Caco-2 (cell line): ENCODE measurements at regions not wholly inside any gene's neighbourhood (a gene's known extent, or its start where the extent isn't known, plus 50 kb on each side); places are given as distances from the start of the nearest gene placed in this dataset.
"Not testable (repeated sequence)": the region's sequence is repeated elsewhere in the genome, so short reads cannot be mapped to it uniquely, and the experiment has no call there.

Experiments used
- BruUV-seq: library from RNA; stranded (reverse); fragments of 400-500 nt; replicated peaks from 2 replicates; lab custom pipeline; 2021; lab: Mats Ljungman, UMichigan
- CTCF ChIA-PET: fragments of 300-600 bp; sonication (Branson Sonifier 250); formaldehyde crosslinking; loops from one replicate; lab custom pipeline; 2022; ENCODE audit warnings: antibody characterized with exemption; lab: Charles Lee
- POLR2A ChIA-PET: fragments of 300-600 bp; sonication (Branson Sonifier 250); formaldehyde crosslinking; loops from one replicate; lab custom pipeline; 2022; ENCODE audit warnings: antibody characterized with exemption; lab: Charles Lee
- DNase-seq, 2 experiments: peaks; one replicate each; pipeline versions ENCODE4 v3.0.0 to v3.0.0-alpha.2; 2020 to 2022
- H3K27me3 ChIP-seq: replicated peaks from 2 replicates; pipeline ENCODE4 v1.6.0; 2011; ENCODE audit warnings: low read length; ENCODE audit not compliant: control insufficient read depth, insufficient read depth
- H3K36me3 ChIP-seq: 2 replicates; pipeline ENCODE4 v1.5.1; 2011; ENCODE audit warnings: low read length; ENCODE audit not compliant: control insufficient read depth, insufficient read depth
- H3K4me1 ChIP-seq: fragments of 250-450 bp; sonication (Bioruptor Pico); 2 replicates; pipeline ENCODE4 v1.5.1; 2020; ENCODE audit warnings: mild to moderate bottlenecking
- H3K4me3 ChIP-seq: 2 replicates; pipeline ENCODE4 v1.5.1; 2011; ENCODE audit warnings: low read depth, mild to moderate bottlenecking, control low read depth, low read length
- H3K9me3 ChIP-seq: fragments of 250-450 bp; sonication (Bioruptor Pico); 2 replicates; pipeline ENCODE4 v1.5.1; 2020; ENCODE audit warnings: mild to moderate bottlenecking, moderate library complexity
- H3K27ac Mint-ChIP-seq: one replicate; pipeline ENCODE4 v1.8.0; 2022; ENCODE audit warnings: mixed read lengths; ENCODE audit not compliant: unreplicated experiment
- H3K27me3 Mint-ChIP-seq: one replicate; pipeline ENCODE4 v1.8.0; 2022; ENCODE audit warnings: mixed read lengths; ENCODE audit not compliant: insufficient read depth, unreplicated experiment
- H3K36me3 Mint-ChIP-seq: one replicate; pipeline ENCODE4 v1.8.0; 2022; ENCODE audit warnings: mild to moderate bottlenecking, mixed read lengths; ENCODE audit not compliant: insufficient read depth, unreplicated experiment
- H3K4me1 Mint-ChIP-seq: one replicate; pipeline ENCODE4 v1.8.0; 2022; ENCODE audit warnings: low read depth, mixed read lengths; ENCODE audit not compliant: unreplicated experiment
- H3K4me3 Mint-ChIP-seq: one replicate; pipeline ENCODE4 v1.8.0; 2022; ENCODE audit warnings: mild to moderate bottlenecking, moderate library complexity, mixed read lengths; ENCODE audit not compliant: unreplicated experiment
- H3K9me3 Mint-ChIP-seq: one replicate; pipeline ENCODE4 v1.8.0; 2022; ENCODE audit warnings: mixed read lengths; ENCODE audit not compliant: unreplicated experiment
- intact Hi-C: fragments of 100-400 bp; cut with micrococcal nuclease; formaldehyde crosslinking; loops from one replicate; pipeline ENCODE4 v1.10.0; 2022; ENCODE audit not compliant: unreplicated experiment
- TF ChIP-seq, protein P1 (sequence below), 2 experiments: fragments of 200-600 bp in 1 of 2; IDR thresholded peaks; 1 replicate in 1 of 2; 2 replicates in 1 of 2; pipeline versions ENCODE4 v1.5.1 to v1.8.0; 2011 to 2022; ENCODE audit warnings: antibody characterized with exemption in 1 of 2, control low read depth in 1 of 2, inconsistent platforms in 1 of 2, low read depth in 1 of 2, low read length in 1 of 2, mild to moderate bottlenecking in 1 of 2, moderate library complexity in 1 of 2; ENCODE audit not compliant: insufficient read depth in 1 of 2, severe bottlenecking in 1 of 2, unreplicated experiment in 1 of 2

DNA sequence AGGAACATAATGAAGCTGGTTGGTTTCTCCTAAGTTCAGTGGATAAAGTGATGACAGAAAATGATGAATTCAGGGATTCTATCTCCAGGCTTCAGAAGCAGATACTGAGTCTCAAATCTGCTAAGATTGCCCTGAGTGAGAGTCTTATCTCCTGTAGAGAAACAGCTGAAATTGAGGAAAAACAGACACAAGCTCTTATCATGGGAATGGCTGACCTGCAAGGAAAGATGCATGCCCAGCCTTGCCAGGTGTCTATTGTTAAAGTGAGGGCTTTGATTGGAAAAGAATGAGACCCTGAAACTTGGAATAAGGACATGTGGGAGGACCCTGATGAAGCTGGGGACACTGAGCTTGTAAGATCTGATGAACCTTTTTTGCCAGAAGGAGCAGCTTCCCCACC lies 100.3 kb downstream of the DNAJB9 start:
- CTCF ChIA-PET = no interaction called here
- TF ChIP-seq, protein P1, sequence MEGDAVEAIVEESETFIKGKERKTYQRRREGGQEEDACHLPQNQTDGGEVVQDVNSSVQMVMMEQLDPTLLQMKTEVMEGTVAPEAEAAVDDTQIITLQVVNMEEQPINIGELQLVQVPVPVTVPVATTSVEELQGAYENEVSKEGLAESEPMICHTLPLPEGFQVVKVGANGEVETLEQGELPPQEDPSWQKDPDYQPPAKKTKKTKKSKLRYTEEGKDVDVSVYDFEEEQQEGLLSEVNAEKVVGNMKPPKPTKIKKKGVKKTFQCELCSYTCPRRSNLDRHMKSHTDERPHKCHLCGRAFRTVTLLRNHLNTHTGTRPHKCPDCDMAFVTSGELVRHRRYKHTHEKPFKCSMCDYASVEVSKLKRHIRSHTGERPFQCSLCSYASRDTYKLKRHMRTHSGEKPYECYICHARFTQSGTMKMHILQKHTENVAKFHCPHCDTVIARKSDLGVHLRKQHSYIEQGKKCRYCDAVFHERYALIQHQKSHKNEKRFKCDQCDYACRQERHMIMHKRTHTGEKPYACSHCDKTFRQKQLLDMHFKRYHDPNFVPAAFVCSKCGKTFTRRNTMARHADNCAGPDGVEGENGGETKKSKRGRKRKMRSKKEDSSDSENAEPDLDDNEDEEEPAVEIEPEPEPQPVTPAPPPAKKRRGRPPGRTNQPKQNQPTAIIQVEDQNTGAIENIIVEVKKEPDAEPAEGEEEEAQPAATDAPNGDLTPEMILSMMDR (IDR thresholded peaks at IDR 0.05; ENCODE audit: insufficient read depth in 1 of 2, low read depth in 1 of 2, low read length in 1 of 2, severe bottlenecking in 1 of 2, unreplicated experiment in 1 of 2) = no peak
- Histone ChIP-seq H3K27me3 (no peaks in the 10 kb centered on the region), H3K9me3 (peaks cover 6% of the 10 kb centered on the region; the same call in 1 of the 2 replicates), H3K4me3 (no peak overlapping the region), H3K4me1 (no peaks in the 10 kb centered on the region; the same call in 1 of the 2 replicates), H3K36me3 (no peaks in the 10 kb centered on the region)
- Mint-ChIP-seq H3K4me1 (peaks cover 7% of the 10 kb centered on the region), H3K4me3 (no peak overlapping the region), H3K9me3 (peaks cover 18% of the 10 kb centered on the region), H3K27ac (no peak overlapping the region), H3K27me3 (no peaks in the 10 kb centered on the region), H3K36me3 (no peaks in the 10 kb centered on the region)
- no peak for DNase-seq
- intact Hi-C loops = loop anchor here (10.0 kb wide), 1 partner anchor 205 kb away; no protein-coding TSS in a partner anchor
- POLR2A ChIA-PET = no interaction called here
- BruUV-seq = no TSS peak

DNA sequence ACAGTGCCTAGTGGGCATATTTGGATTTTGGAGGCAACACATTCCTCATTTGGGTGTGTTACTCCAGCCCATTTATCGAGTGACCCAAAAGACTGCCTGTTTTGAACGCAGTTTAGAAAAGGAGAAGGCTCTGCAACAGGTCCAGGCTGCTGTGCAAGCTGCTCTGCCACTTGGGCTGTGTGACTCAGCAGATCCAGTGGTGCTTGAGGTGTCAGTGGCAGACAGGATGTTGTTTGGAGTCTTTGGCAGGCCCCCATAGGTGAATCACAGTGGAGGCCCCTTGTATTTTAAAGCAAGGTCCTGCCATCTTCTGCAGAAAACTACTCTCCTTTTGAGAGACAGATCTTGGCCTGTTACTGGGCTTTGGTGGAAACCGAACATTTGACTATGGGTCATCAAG lies 104.0 kb downstream of the DNAJB9 start:
- BruUV-seq, H3K27me3 Mint-ChIP-seq, H3K4me3 ChIP-seq, intact Hi-C loops, DNase-seq, H3K4me3 Mint-ChIP-seq, H3K9me3 ChIP-seq, H3K27me3 ChIP-seq, H3K9me3 Mint-ChIP-seq, CTCF ChIA-PET, H3K4me1 ChIP-seq, H3K27ac Mint-ChIP-seq, POLR2A ChIA-PET, H3K36me3 ChIP-seq, H3K4me1 Mint-ChIP-seq, H3K36me3 Mint-ChIP-seq: not testable (repeated sequence)

DNA sequence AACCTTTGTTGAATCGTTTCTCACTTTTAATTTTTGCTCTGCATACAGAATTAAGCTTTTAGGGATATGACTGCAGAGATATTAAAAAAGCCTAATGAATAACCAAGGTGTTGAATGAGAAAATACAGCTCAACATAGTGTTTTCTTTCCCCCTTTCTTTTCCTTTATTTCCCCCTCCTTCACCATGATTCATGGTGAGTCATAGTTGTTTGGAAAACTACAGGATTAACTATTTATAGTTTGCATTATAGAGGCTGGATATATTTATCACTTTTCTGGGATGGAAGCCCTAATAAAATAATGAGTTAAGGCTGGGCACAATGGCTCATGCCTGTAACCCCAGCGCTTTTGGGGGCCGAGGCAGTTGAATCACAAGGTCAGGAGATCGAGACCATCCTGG lies 115.0 kb downstream of the DNAJB9 start:
- Mint-ChIP-seq H3K9me3 (peaks cover 23% of the 10 kb centered on the region), H3K4me3 (no peak overlapping the region), H3K27ac (no peak overlapping the region), H3K4me1 (peaks cover 7% of the 10 kb centered on the region), H3K36me3 (no peaks in the 10 kb centered on the region), H3K27me3 (no peaks in the 10 kb centered on the region)
- H3K4me3 ChIP-seq = no peak overlapping the region
- intact Hi-C loops = no loop called here
- H3K36me3 ChIP-seq = no peaks in the 10 kb centered on the region
- H3K9me3 ChIP-seq = no peaks in the 10 kb centered on the region
- TF ChIP-seq, protein P1 (IDR thresholded peaks at IDR 0.05; ENCODE audit: insufficient read depth in 1 of 2, low read depth in 1 of 2, low read length in 1 of 2, severe bottlenecking in 1 of 2, unreplicated experiment in 1 of 2) = no peak
- no TSS peak for BruUV-seq
- no peaks in the 10 kb centered on the region for H3K4me1 ChIP-seq
- POLR2A ChIA-PET = no interaction called here
- CTCF ChIA-PET = no interaction called here
- DNase-seq = no peak
- no peaks in the 10 kb centered on the region for H3K27me3 ChIP-seq

DNA sequence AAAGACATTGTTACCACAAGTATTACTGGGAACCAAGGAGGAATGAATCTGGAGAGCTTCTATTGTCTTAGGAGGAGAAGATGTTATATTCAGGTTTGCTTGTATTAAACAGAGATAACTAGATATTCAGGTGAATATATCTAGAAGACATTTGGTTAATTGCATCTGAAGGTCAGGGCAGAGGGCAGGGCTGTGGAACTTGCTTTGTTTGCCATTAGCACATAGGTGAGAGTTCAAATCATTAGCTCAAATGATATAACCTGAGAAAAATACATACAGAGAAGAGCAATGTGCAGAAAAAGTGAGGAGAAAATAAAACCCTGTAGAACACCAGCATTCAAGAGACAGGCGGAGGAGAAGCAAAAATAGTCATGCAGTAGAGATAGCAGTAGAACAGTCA lies 116.8 kb downstream of the DNAJB9 start:
- Mint-ChIP-seq H3K36me3 (no peaks in the 10 kb centered on the region), H3K27ac (no peak overlapping the region), H3K9me3 (peaks cover 11% of the 10 kb centered on the region), H3K27me3 (no peaks in the 10 kb centered on the region), H3K4me3 (no peak overlapping the region), H3K4me1 (peaks cover 7% of the 10 kb centered on the region)
- TF ChIP-seq, protein P1 (IDR thresholded peaks at IDR 0.05; ENCODE audit: insufficient read depth in 1 of 2, low read depth in 1 of 2, low read length in 1 of 2, severe bottlenecking in 1 of 2, unreplicated experiment in 1 of 2) = no peak
- ChIA-PET POLR2A (no interaction called here), CTCF (no interaction called here)
- no peak overlapping the region for H3K4me3 ChIP-seq
- no peaks in the 10 kb centered on the region for H3K9me3 ChIP-seq
- intact Hi-C loops = no loop called here
- BruUV-seq = no TSS peak
- no peaks in the 10 kb centered on the region for H3K36me3 ChIP-seq
- H3K4me1 ChIP-seq = no peaks in the 10 kb centered on the region
- no peaks in the 10 kb centered on the region for H3K27me3 ChIP-seq
- no peak for DNase-seq
